Fibroblast of pulmonary artery (primary cell): ENCODE measurements at regions not wholly inside any gene's neighbourhood (a gene's known extent, or its start where the extent isn't known, plus 50 kb on each side); places are given as distances from the start of the nearest gene placed in this dataset.

ENCODE experiments used
- DNase-seq: peaks from one replicate; pipeline ENCODE4 v3.0.0-alpha.2; 2010; ENCODE audit warnings: low read depth
- H3K4me3 ChIP-seq: replicated peaks from 2 replicates; pipeline ENCODE4 v1.5.1; 2011; ENCODE audit warnings: low read depth, mild to moderate bottlenecking, control low read depth, low read length, moderate library complexity
- TF ChIP-seq, protein P1 (sequence below): IDR thresholded peaks from 2 replicates; pipeline ENCODE4 v1.5.1; 2011; ENCODE audit warnings: mild to moderate bottlenecking, control low read depth, low read length, inconsistent platforms; ENCODE audit errors: missing control alignments

DNA sequence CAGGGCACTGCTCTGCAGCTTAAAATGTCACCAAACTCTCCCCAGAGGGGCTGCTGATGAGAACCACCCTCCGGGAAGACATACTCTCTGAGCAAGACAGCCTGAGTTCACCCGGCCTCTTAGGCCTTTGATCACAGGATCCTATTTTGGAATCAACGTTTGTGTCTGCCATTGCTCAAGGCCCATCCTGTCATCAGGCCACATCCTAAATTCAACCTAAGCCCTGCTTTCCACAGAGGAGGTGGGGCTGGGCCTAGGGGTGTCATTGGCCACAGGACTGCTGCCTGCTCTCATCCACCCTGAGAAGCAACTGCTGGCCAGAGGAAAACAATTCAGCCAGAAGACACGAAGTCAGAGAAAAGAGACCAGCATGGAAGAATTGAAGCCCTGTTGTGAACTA lies 351.1 kb upstream of the IRX2 start:
- TF ChIP-seq, protein P1, sequence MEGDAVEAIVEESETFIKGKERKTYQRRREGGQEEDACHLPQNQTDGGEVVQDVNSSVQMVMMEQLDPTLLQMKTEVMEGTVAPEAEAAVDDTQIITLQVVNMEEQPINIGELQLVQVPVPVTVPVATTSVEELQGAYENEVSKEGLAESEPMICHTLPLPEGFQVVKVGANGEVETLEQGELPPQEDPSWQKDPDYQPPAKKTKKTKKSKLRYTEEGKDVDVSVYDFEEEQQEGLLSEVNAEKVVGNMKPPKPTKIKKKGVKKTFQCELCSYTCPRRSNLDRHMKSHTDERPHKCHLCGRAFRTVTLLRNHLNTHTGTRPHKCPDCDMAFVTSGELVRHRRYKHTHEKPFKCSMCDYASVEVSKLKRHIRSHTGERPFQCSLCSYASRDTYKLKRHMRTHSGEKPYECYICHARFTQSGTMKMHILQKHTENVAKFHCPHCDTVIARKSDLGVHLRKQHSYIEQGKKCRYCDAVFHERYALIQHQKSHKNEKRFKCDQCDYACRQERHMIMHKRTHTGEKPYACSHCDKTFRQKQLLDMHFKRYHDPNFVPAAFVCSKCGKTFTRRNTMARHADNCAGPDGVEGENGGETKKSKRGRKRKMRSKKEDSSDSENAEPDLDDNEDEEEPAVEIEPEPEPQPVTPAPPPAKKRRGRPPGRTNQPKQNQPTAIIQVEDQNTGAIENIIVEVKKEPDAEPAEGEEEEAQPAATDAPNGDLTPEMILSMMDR: no peak
- H3K4me3 ChIP-seq: no peak overlapping the region
- no peak for DNase-seq

DNA sequence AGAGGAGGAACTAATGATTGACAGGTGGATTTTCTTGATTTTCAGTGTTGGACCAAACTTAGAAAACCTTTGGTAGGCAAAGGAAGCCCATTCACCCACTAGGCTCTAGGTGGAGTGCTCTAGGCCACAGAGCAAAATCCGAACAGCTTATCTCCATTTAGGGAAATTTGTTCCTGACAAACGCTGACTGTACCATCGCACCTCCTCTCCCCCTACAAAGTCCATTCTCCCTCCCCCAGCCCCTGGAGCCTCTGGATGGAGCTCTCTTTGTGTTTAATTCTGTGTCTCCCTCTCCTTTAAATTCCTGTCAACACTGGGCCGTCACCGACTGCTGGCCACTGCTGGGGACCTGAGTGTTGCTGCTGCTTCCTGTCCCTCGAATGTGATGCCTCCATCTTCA lies 350.1 kb upstream of the IRX2 start:
- H3K4me3 ChIP-seq: no peak overlapping the region
- TF ChIP-seq, protein P1: no peak
- no peak for DNase-seq

DNA sequence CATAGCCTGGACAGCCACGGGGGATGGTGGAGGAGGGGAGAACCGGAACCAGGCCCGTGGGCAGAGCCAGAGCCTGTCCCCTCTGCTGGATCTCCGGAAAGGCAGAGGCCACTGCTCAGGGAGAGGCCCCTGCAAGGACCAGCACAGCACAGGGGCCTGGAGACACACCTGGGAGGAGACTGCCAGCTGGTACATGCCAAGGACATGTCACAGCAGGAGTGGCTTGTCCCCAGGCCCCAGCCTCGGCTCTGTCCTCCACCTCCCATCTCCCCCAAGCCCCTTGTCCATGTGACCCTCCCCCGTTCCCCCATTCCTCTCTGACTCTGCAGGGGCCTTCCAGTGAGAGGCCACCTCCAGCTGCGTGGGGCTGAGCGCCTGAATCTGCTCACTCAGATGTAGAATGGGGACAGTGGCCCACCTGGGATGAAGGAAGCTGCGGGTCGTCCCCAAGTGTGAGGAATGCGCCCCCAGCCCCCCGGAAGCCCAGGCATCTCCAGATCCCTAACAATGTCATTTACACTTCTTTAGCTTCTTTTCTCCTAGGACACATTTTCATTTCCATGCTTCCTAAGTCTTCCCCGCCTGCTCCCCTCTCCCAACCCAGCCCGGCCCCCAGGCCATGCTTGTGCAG lies 349.6 kb upstream of the IRX2 start:
- DNase-seq: no peak
- TF ChIP-seq, protein P1: no peak
- H3K4me3 ChIP-seq: no peak overlapping the region

DNA sequence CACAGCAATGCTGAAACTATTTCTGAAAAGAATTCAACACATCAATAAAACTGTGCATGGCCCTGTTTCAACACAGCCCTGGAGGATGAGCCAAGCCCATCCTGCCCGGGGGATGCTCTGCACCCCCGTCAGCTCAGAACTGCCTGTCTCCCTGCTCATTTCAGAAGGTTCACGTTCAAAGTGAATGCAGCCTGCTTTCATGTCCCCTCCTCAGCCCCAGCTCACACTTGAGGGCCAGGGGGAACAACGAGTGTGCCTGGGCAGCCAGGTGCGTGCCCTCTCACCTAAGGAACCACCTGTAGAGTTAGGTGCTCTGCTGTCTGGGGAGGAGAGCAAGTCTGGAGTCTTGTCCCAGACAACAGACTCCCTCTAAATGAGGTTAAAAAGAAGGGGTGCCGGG lies 348.5 kb upstream of the IRX2 start:
- no peak overlapping the region for H3K4me3 ChIP-seq
- TF ChIP-seq, protein P1: no peak
- DNase-seq: no peak

DNA sequence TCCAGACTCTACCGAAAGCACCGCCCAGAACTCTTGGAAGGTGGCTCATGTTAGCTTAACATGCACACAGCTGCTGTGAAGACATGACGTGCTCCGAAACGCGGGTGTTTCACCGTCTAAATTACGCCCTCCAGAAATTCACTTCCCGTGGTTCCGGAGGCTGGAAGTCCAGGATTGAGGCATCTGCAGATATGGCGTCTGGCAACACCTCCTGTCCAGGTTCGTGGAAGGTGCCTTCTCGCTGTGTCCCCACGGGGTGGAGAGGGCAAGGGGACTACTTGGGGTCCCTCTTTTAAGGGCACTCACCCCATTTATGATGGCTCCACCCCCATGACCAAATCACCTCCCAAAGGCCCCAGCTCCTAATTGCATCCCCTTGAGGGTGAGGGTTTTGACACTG lies 348.0 kb upstream of the IRX2 start:
- TF ChIP-seq, protein P1: no peak
- no peak for DNase-seq
- no peak overlapping the region for H3K4me3 ChIP-seq

DNA sequence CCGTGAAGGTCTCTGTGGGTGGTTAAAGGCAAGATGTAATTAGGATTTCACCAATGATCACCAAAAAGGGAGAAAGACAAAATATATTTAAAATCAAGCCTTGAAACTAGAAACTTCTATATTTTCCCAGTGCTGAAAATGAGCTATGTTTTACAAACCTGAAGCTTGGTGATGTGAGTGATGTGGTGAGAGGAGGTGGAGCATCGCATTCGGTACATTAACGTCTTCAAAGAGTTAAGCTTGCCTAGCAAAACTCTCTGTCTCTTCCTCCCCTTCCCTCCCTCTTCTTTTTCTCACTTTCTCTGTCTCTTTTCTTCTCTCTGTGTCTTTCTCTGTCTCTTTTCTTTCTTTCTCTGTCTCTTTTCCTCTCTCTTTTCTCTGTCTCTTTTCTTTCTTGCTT lies 347.3 kb upstream of the IRX2 start:
- TF ChIP-seq, protein P1: no peak
- no peak overlapping the region for H3K4me3 ChIP-seq
- DNase-seq: no peak

DNA sequence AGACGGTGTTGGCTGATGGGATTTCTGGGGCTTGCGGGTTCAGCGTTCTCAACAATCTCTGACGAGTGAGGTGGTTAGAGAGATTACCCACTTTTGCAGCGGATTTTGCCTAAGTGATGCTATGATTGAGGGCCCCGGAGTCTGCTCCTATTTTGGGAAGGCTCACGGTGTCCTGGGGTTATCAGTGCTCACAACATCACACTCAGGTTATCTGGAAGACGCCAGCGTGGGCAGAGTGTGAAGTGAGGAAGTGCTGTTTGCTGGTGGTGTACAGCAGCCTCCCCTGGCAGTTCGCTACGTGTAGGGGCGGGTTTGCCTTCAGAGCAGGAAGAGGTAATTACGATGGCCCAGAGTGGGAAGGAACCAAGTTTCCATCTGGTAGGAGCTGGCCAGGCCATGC lies 341.2 kb upstream of the IRX2 start:
- DNase-seq: no peak
- H3K4me3 ChIP-seq: no peak overlapping the region
- TF ChIP-seq, protein P1: no peak
